GM21381 (cell line): ENCODE measurements at regions not wholly inside any gene's neighbourhood (a gene's known extent, or its start where the extent isn't known, plus 50 kb on each side); places are given as distances from the start of the nearest gene placed in this dataset.

Experiments used
- ATAC-seq: cut with Tn5 transposase; IDR thresholded peaks from one replicate; pipeline ENCODE4 v1.9.1; 2021; ENCODE audit warnings: mild to moderate bottlenecking, moderate library complexity; ENCODE audit not compliant: unreplicated experiment

DNA sequence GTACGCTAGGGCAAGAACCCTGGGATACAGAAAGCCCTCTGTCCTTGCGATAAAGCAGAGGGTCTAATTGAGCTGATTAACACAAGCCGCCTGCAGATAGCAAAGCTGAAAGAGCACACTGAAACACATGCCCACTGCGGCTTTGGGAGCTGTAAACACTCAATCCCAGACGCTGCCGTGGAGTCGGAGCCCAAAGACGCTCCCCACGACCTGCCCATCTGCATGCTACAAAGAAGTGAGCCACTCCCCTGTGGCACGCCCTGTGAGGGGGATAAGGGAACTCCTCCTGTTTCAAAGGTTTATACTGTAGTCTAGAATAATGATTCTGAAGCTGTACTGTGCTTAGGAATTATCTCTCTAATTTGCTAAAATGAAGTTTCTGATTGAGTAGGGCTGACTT is 985.6 kb upstream of the GHITM start:
- ATAC-seq, result no peak

DNA sequence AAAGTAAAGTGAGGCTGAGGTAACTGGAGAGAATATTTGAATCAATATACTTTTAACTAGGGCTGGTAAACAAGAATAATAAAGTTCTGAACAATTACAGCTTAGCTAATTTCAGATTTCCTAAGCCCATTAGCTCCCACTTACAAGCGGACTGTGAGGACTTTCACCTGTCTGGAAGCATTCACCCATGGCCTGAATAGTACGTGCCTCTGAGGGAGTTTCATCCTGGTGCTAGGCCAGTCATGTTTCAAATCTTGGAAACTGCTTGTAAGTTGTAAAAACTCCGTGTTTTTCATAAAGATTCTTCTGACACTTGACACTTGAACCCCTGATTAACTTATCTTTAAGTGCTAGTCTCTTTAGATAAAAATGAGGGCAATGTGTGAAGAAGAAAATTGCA is 975.2 kb upstream of the GHITM start:
- no peak for ATAC-seq

DNA sequence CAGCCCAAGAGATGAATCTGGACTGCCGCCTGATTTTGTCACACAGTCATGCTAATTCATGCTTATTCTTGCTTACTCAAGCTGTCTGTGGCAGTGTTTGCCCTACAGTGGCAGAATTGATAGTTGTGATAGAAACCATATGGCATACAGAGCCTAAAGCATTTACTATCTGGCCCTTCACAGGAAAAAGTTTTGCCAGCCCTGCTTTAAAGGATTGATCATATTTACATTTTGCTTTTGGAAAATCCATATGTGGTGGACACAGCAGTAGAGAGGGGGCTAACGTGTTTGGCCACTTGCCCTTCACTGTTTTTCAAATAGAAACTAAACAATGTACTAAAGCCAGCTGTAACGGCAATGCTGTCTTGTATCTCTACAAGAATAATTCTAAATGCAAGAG is 974.0 kb upstream of the GHITM start:
- ATAC-seq, result no peak

DNA sequence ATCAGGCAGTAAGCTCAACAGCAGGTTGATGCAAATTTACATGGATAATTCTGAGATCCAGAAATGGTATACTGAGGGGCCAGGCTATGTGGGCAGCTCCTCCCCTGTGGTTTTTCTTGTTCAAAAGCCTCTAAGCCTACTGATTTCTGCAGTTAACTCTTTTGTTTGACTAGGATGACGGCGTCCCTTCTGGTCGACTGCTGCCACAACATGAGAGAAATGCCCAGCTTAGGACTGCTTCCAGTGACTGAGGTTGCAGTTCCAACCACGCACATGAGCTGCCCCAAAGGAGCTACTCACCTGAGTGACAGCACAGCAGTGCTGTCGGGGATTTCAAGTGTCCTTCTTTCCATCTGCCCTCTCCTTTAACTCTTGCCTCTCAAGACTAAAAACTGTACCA is 973.0 kb upstream of the GHITM start:
- no peak for ATAC-seq

DNA sequence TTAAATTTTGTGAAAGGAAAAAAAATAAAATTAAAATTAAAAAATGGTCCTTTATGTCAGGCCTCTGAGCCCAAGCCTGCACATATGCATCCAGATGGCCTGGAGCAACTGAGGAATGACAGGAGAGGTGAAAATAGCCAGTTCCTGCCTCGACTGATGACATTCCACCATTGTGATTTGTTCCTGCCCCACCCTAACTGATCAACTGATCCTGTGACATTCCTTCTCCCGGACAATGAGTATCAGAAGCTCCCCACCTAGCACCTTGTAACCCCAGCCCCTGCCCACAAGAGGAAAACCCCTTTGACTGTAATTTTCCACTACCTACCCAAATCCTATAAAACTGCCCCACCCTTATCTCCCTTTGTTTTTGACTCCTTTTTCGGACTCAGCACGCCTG is 972.2 kb upstream of the GHITM start:
- ATAC-seq, result no peak

DNA sequence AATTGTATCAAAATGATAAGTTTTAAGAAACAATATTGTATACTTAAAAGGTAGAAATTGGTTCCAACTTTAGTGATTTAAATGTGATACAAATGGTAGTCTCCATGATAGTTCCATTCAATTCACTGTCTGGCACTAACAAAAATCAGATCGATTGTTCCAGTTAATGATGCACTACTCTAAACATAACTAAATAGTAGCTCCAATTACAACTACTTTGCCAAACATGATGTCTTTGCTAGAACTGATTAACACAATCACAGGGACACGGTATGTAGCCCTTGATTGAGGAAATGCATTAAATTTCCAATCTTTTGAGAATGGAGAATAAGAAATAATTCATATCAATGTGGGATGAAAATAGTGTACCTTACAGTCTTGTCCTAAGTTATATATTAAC is 962.4 kb upstream of the GHITM start:
- no peak for ATAC-seq

DNA sequence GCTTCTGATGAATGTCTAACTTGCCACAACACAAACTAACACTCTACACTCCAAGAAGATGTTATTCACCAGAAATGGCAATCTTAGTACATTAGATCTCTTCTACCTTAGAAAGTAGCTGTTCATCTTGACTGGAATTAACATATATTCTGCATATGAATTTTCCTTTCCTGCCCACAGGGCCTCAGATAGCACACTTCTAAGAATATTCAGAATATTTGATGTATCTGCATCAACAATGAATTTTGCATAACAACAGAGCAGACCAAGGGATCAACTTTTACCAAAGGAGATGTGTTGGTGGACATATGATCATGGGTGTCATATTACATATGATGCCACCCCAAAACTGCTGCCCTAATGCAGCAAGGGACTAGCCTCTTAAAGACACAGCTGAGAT is 960.8 kb upstream of the GHITM start:
- ATAC-seq, result no peak

DNA sequence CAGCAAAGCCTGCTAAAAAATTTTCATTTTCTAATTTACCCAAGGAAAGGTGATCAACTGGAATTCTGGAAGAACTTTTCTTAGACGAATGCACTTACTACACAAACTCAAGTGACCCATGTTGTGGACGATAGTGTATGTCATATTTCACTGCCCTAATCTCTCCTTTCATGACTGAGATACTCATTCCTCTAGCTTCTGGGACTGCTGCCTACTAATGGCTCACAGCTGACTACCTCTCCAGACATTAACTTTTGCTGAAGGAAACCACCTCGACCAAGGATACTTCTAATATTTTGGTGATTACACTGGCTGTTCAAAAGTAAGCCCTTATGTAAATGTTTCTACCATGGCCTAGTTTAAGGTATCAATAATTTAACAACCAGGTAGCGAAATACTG is 959.9 kb upstream of the GHITM start:
- ATAC-seq, result no peak

DNA sequence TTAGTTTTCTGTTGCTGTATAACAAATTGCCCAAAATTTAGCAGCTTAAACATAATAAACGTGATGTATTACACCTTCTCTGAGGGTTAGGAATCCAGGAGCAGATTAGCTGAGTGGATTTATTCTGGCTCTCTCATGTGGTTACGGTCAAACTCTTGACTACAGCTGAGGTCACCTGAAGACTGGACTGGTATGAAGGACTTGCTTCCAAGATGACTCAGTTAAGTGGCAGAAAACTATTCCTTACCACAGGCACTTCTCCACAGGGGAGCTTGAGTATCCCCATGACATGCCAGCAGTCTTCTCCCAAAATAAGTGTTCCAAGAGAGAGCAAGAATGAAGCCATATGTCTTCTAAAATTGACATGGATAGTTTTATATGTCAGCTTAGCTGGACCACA is 957.2 kb upstream of the GHITM start:
- no peak for ATAC-seq

DNA sequence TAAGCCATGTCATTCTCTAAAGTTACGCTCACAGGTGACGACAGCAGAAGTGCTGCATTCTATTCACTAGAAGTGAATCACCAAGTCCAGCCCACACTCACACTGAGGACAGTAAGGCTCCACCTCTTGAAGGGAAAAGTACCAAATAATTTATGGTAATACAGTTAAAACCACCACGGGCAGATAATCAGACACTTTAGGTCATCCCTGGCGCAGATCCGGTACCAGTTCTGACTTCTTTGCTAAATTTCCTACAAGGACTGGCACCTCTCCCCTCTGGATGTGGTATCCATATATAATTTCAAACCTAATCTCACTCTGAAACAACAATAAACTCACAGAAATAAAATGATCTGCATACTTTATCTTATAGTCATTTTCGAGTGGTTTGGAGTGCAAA is 954.7 kb upstream of the GHITM start:
- no peak for ATAC-seq

DNA sequence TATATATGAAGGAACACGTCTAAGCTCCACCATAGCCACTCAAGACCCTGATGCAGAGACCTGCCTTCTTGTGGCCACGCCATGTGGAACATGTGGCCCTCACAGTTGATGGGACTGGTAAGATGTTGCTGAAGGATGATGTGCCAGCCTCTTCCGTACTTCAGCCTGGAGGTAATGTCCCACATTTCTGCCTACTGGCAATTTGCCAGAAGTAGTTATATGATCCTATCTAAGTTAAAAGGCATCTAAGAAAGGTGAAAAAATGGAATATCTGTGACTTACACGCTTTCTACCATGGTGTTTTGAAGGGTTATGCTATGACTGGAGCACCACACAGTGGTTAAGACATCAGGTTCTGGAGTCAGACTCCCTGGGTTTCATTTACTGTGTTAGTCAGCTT is 948.7 kb upstream of the GHITM start:
- no peak for ATAC-seq

DNA sequence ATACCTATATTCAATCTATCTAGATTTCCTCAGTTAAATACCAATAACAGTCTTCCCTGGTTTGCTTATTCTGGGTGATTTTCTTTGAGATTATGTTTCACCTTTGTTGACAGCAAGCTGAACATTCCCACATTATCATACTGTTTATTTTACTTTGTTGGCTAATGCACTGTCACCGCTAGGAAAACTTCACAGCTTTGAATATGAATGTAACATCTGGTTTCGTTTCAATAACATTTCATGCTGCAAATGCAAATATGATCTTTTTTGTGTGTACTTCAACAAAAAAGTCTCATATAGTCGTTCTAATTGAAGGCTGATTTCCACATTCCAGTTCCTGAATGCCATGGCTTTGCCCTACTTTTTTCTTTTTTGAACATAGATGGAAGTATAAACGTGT is 946.3 kb upstream of the GHITM start:
- ATAC-seq, result no peak

DNA sequence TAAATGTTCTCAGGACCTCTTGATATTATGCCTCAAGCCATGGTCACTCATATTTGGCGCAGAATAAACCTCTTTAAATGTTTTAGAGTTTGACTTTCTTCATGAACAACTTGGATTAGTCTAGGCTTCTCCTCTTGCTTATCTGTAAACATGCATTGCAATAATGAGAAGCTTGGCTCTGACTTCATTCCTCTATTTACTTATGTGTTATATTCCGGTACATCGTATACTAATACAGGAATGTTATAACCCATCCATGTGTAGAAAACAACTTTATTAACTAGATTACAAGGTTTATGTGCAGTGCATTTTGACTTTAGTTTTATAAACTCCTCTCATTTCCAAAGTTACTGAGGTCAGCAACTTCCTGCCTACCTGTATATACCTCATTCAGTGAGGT is 944.3 kb upstream of the GHITM start:
- ATAC-seq, result no peak

DNA sequence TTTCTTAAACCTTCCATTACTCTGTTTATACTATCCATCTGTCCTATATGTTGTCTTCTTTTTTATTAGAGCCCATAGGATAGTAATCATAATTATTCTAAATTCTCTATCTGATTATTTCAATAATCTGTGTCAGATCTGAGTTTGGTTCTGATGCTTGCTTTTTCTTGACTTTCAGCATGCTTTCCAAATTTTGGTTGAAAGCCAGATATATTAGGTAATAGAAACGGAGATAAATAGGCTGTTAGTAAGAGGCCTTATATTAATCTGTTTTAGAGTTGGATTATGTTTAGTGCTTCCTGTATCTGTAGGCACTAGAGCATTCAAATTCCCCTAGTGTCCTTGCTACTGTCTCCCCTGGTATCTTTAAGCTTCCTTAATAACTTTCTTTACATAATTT is 939.9 kb upstream of the GHITM start:
- no peak for ATAC-seq

DNA sequence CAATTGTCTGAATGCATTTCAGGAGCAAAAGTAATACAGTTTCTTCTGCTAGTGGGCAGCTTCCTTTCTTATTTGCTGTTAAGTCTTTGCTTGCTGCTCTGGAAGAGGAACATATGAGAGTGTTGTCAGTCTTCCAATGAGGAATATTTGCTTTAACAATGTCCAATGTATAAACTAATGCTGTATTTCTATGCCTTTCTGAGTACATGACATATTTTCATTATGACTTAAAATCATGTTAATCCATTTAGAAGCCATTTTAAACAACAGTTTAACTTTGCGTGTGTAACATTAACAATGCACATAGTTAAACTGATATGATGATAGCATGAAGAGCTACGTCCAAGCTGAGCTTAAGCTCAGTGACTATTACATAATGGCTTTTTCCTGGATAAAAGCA is 933.4 kb upstream of the GHITM start:
- ATAC-seq, result no peak

DNA sequence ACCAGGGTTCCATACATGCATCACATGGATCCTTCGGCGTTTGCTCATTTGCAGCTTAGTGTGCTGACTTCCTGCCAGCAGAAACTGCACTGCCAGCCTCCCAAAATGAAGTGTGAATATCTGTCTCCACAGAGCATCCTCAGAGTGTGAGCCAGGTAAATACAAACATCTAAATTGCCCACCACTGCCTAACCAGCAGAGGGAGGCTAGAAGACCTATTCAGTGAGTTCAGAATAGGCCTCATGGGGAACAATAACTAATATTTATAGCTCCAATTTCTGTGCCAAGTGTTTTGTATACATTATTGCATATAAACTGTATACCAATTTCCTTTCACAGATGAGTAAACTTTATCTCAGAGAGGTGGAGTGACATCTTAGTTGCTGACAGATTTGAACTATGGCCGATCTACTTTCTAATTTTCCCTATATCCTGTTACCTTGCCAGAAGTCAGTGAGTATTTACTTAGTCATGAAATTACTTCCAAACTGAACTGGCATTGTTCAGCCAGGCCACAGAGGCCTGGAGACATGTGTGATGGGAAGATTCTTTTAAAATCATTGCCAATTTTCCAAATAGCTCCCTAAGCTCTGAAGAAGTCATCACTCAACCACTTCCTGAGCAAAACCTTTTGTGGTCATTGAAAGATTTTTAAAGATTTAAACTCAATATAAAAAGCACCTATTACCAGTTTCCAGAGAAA is 926.5 kb upstream of the GHITM start:
- ATAC-seq, result no peak

DNA sequence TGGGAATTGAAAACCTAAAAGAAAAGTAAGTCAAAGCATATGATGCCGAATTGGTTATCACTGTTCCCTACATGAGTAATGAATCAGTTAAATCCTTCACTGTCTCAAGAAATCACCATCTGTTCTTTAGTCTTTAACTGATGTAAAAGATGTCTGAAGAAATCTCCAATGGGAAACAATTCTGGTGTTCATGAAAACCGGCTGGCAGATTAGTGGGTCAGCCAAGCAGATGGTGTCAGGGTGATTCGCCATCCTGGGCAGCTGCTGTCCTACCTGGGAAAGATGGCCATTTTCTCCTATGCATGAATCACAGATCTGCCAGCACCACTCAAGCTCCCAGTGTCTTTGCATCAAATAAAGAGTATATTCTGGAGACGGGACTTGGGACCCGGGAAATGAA is 925.2 kb upstream of the GHITM start:
- ATAC-seq, result no peak

DNA sequence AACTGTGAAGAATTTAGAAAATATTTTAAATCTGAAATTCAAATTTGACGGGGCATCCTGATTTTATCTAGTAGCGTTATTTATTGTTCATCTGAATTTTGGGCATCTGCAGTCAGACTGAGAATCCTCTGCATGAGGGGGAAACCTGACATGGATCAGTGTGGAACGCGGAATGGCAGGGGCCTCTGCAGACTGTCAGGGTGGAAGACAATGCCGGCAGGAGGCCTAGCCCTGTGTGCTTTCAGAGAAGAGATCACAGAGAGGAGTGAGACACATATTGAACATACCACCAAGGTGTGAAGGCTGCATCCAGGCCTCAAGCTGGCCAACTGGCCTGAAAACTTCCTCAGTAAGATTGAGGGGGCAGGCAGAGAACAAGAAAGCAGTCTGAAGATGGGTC is 921.1 kb upstream of the GHITM start:
- no peak for ATAC-seq

DNA sequence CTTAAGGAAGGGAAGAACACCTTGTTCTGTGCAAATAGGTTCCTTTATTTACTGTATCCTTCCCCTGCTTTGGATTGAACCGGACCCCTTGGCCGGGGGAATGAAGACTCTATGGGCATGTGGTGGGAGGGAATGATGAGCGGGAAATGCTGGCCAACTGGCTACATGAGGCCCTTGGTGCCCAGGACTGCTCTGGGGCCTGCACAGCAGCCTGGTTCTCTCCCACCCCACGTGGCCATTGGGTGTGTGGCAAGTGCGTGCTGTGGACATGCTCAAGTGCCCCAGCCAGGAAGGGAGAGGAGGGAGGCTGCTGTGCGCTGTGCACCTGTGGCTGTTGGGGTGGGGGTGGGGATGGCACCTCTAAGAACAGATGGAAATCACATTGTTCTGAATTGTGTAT is 917.0 kb upstream of the GHITM start:
- ATAC-seq, result no peak

DNA sequence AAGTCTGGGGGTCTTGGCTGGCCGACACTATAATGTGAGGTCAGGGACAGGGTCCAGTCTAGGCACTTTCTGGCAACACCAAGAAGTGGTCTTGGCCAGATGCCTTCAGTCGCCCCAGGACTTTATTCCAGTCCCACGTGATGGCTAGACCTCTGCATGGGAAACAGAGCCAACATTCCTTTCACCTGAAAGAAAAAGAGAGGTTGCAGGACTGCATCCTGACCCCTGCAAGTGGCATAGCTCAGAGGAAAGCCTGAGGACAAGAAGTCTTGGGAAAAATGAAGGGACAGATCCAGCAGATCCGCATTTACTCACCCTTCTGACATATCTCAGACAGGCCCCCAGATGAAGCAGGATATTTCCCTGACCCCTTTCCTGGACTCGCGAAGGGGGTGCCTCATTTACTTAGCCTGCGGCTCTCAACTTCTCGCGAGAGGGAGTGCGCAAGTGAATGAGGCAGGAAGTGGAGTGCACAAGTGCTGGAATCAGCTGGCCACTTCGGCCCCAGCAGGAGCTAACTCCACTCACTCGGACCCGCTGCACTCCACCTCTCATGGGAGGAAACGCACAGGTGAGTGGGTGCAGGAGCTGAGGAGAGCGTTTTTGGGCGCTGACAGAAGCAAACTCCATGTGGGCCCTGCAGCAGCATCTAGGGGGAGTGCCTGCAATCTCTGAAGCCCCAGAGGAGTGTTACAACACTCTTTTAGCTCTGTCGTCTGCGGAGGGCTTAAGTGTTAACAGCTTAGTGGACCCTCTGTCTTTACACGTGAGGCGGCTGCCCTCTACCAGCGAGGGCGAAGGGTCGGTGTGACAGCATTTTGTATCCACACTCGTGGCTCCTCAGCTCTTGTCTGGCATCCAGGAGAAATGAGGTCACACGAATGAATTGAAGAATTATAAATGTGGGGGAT is 916.2 kb upstream of the GHITM start:
- ATAC-seq, result no peak

DNA sequence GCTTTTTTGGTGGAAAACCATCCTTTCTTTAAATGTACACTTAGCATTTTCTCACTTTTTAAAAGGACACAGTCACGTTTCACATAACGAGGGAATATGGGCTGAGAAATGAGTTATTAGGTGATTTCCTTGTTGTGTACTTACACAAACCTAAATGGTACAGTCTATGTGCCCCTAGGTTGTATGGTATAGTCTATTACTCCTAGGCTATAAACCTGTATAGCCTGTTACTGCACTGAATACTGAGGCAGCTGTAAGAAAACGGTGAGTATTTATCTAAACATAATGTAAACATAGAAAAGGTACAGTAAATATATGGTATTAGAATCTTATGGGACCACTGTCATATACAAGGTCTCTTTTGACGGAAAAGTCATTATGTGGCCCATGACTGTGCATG is 913.5 kb upstream of the GHITM start:
- ATAC-seq, result no peak

DNA sequence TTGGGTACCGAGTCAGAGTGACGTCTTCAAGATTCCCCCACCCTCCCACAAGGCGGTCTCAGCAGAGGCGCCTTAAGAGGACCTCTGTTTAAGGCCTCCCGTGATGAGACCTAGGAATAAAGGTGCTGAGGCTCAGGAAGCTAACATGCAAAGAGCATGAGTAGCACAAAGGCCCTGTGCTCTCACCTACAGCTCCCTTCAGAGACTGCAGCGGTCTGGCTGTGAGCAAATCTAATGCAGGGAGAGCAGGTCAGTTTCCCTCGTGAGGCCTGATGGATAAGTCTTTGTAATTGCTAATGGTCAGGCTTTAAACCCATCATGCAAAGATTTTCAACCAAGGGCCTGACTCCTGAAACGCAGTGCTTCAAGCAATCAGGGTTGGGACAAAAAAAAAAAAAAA is 909.3 kb upstream of the GHITM start:
- no peak for ATAC-seq

DNA sequence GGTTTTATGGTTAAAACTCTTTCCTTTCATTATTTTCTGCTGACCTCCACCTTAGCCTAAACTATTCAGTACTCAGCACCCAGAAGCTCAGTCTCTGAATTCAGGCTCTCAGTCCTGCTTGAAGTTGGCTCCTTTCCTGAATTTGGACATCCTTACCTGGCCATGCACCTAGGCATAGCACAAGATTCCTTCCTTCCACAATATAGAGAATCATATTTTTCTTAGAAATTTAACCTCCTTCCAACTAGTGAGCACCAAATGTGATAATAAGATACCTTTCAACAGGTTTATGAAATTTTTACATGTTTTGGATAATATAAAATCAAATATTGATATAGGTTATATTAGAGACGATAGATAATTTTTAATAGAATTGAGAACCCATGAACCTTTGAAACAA is 905.6 kb upstream of the GHITM start:
- no peak for ATAC-seq
